AG08395 (cell line): ENCODE measurements at regions not wholly inside any gene's neighbourhood (a gene's known extent, or its start where the extent isn't known, plus 50 kb on each side); places are given as distances from the start of the nearest gene placed in this dataset.
"Not testable (repeated sequence)": the region's sequence is repeated elsewhere in the genome, so short reads cannot be mapped to it uniquely, and the experiment has no call there.

Experiments
- DNase-seq: peaks from one replicate; pipeline ENCODE4 v3.0.0; 2012; ENCODE audit warnings: mixed read lengths, low spot score

GRCh38 chr13:42373048-42373812 is 101.3 kb downstream of the AKAP11 start:
- DNase-seq = no peak

GRCh38 chr13:42375663-42376062 is 103.7 kb downstream of the AKAP11 start:
- DNase-seq = no peak

- no peak for DNase-seq
Observed at GRCh38 chr13:42377640-42378382, 105.9 kb downstream of the AKAP11 start.

GRCh38 chr13:42378383-42378780 is 106.4 kb downstream of the AKAP11 start:
- no peak for DNase-seq

GRCh38 chr13:42379241-42379640 is 107.3 kb downstream of the AKAP11 start:
- no peak for DNase-seq

GRCh38 chr13:42380420-42381164 is 108.6 kb downstream of the AKAP11 start:
- DNase-seq = no peak

GRCh38 chr13:42381165-42381425 is 109.1 kb downstream of the AKAP11 start:
- no peak for DNase-seq

GRCh38 chr13:42381426-42381825 is 109.5 kb downstream of the AKAP11 start:
- not testable (repeated sequence) for DNase-seq

GRCh38 chr13:42383025-42383424 is 111.1 kb downstream of the AKAP11 start:
- no peak for DNase-seq

GRCh38 chr13:42384265-42384664 is 112.3 kb downstream of the AKAP11 start:
- no peak for DNase-seq

GRCh38 chr13:42388326-42388725 is 116.4 kb downstream of the AKAP11 start:
- no peak for DNase-seq

- no peak for DNase-seq
Observed at GRCh38 chr13:42389041-42389440, 117.1 kb downstream of the AKAP11 start.

- DNase-seq = no peak
Observed at GRCh38 chr13:42392180-42392579, 120.2 kb downstream of the AKAP11 start.

- no peak for DNase-seq
Observed at GRCh38 chr13:42392716-42393572, 121.0 kb downstream of the AKAP11 start.

GRCh38 chr13:42393573-42394360 is 121.8 kb downstream of the AKAP11 start:
- DNase-seq = no peak

- no peak for DNase-seq
Observed at GRCh38 chr13:42394361-42394708, 122.4 kb downstream of the AKAP11 start.

- DNase-seq = no peak
Observed at GRCh38 chr13:42394711-42395085, 122.7 kb downstream of the AKAP11 start.

GRCh38 chr13:42395086-42395821 is 123.3 kb downstream of the AKAP11 start:
- DNase-seq = no peak

GRCh38 chr13:42396501-42396900 is 124.5 kb downstream of the AKAP11 start:
- no peak for DNase-seq

- DNase-seq = no peak
Observed at GRCh38 chr13:42396901-42397655, 125.1 kb downstream of the AKAP11 start.
